Left cardiac atrium (tissue), 4 donors: ENCODE measurements at regions not wholly inside any gene's neighbourhood (a gene's known extent, or its start where the extent isn't known, plus 50 kb on each side); places are given as distances from the start of the nearest gene placed in this dataset.
A peak's percentile ranks its signal among the peaks of the same experiment; 100 is the strongest.

ENCODE experiments used
- ATAC-seq, 2 donors: fragments of 200-7000 bp; cut with Tn5 transposase; one replicate each; pipeline ENCODE4 v1.9.1; 2020; ENCODE audit warnings: mild to moderate bottlenecking in 2 of 2, moderate library complexity in 2 of 2
- DNase-seq: peaks from one replicate; pipeline ENCODE4 v3.0.0-alpha.2; 2020
- intact Hi-C, 2 donors: fragments of 100-400 bp; cut with DNase I; formaldehyde crosslinking; loops; one replicate each; pipeline versions ENCODE4 v1.14.1 to v1.15.1; 2022 to 2023
- donor health status: DM: no; HTN: yes; CAD: no.
- donor health status: DM: no; HTN: yes; CAD: no; lungs with severe emphysema.
- donor health status: DM: yes; HTN: yes; CAD: no.
- donor health status: Dilated cardiomyopathy.

DNA sequence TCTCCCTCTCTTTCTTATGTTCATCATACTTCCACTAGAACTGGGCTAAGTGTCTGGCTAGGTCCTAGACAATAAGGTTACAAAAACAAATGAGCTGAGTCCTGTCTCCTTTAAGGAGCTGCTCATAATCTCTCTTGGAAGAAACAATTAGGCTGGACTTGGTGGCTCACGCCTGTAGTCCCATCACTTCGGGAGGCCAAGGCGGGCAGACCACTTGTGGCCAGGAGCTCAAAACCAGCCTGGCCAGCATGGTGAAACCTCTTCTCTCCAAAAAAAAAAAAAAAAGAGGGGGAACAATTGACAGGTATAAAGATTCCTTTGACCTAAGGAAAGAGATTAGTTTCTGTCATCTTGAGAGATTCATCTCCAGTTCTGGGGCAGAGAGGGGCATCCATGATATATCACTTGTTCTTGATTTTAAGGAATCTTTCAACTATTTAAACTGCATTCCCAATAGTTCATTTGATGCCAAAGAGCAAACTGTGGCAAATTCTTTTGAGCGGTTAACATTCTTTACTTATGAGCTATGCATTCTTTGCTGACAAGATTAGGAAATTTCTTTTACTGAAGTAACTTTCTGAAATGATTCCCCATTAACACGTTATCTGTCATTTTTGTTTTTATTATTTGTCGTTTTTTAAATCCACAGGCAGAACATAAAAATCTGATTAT is 125.5 kb downstream of the C11orf87 start:
- ATAC-seq (no peak), DNase-seq (no peak)
- intact Hi-C loops = no loop called here

DNA sequence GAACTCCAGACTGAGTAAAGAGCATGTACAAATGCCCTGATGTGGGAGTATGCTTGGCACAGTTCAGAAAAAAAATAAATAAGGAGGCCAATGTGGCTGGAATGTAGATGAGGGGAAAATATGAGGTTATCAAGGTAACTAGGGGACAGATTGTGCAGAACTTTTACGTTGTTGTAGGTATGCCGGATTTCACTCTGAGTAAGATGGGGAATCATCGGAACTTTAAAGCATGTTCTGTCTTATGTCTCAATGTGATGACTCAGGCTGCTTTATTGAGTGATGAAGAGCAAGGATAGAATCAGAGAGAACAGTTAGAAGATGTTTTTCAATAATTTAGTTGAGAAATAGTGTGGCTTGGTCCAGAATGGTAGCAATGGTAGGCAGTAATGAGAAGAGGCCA is 130.4 kb downstream of the C11orf87 start:
- intact Hi-C loops = no loop called here
- DNase-seq = no peak
- peak in 1 of 2 donors; percentile 86 for ATAC-seq

DNA sequence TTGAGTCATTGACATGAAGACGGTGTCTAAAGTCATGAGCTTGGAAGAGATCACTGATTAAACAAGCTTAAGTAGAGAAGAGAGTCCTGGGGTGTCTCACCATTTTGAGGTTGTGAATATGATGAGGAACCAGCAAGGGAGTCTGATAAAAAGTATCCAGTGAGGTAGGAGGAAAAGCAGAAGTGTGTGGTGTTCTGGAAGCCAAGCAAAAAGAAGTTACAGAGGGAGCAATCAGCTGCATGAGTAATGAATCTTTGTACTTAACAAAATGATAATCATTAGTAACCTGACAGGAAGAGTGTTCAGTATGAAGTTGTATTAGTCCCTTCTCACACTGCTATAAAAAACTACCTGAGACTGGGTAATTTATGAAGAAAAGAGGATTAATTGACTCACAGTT is 131.3 kb downstream of the C11orf87 start:
- intact Hi-C loops = no loop called here
- no peak for DNase-seq

DNA sequence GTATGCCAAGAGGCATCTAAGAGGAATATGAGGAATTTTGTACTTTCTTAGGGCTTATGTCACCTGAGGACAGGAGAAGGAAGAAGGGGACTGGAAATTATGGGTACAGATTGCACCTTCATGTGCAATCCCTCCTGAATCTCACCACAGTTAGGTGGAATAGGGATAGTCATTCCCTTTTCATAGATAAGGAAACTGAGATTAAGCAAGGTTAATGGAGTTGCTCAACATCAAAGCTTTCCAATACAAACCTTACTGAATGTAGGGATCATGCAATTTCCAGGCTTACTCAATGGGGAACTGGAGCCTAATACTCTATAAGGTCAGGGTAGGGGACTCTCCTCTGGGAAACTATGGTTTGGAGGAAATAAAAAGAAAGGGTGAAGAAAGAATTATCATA is 133.0 kb downstream of the C11orf87 start:
- intact Hi-C loops = no loop called here
- ATAC-seq = no peak
- DNase-seq = no peak

More for the DNA sequence above, 131.3 kb downstream of the C11orf87 start:
- peak in 1 of 2 donors; percentile 54 for ATAC-seq

DNA sequence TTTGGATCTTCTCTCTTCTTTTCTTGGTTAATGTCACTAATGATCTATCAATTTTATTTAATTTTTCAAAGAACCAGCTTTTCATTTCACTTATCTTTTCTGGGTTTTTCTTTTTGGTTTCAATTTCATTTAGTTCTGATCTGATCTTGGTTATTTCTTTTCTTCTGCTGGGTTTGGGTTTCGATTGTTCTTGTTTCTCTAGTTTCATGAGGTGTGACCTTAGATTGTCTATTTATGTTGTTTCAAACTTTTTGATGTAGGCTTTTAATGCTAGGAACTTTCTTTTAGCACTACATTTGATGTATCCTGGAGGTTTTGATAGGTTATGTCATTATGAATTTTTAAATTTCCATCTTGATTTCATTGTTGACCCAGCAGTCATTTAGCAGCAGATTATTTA is 142.3 kb downstream of the C11orf87 start:
- ATAC-seq = no peak
- intact Hi-C loops = no loop called here
- DNase-seq = no peak

DNA sequence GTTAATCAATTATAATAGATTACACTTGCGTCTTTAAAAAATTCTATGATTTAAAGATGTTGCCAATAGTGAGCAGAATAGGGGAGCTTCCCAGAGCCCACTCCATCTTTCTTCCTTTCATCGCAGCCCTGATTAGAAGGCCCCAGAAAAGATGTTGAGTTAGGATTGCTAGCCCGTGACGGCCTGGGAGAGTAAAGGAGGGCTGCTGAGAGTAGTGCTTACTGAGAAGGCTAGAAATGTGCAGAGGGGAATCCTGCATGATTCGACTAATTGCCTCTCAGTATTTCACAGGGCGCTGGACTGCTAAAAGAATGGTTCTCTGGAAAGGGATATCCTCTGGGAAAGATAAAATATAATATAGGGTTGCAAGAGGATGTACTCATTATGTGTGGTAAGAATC is 160.5 kb downstream of the C11orf87 start:
- ATAC-seq = no peak
- intact Hi-C loops = no loop called here
- DNase-seq = no peak

DNA sequence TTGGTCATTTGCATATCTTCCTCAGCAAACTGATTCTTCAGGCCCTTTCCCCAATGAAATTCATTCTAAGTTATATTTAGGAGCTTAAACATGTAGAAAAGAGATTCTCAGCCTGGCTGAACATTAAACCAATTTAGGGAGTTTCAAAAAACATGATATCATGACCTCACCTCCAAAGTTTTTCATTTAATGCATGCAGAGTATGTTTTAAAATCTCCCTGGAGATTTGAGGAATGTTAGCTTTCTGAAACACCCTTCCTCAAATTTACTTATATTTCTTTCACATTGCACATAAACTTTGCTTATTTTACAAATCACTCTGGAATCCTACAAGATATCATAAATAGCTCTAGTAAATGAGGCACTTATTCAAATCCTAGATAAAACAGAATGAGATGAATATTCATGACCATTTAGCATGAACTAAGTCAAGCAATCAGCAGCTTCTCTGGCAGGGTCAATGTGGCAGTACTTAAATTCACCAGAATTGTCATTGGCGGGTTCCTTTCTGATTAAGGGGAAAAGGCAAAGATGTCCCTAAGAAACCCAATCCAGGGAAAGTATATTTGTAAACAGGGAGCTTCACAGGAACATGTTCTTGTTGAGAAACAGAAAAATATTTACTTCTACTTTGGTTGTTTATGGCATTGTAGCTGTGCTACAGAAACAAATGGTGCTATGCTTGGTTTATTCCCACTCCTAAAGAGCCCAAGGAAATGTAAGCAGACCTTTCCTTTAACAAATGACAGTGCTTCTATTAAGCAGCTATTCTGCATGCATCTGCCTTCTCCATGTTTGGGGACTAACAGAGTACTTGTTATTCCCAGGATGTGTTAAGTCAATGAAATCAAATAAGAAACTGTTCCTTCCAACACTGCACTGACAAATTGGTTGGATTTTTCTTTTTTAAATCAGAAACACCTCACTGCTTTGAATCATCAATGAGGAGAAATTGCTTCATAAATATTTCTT is 162.3 kb downstream of the C11orf87 start:
- intact Hi-C loops = no loop called here
- DNase-seq = no peak
- no peak for ATAC-seq

DNA sequence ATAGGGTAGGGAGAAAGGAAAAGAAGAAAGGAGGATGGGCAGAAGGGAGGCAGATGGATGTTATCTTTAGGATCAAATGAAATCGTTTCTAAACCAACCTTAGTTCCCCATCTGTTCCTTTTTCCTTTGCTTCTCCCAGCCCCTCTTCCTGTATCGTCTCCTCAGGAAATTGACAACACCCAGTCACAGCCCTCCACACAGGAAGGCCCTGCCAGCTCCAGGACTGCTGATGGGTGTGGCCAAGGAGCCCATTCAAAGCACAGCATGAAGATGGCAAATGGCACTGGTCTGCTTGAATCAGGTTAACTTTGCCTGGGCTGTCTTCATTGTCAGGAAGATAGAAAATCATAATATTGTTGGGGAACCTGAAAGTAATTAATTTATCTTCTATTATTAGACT is 164.8 kb downstream of the C11orf87 start:
- DNase-seq (no peak), ATAC-seq (no peak)
- intact Hi-C loops = no loop called here

DNA sequence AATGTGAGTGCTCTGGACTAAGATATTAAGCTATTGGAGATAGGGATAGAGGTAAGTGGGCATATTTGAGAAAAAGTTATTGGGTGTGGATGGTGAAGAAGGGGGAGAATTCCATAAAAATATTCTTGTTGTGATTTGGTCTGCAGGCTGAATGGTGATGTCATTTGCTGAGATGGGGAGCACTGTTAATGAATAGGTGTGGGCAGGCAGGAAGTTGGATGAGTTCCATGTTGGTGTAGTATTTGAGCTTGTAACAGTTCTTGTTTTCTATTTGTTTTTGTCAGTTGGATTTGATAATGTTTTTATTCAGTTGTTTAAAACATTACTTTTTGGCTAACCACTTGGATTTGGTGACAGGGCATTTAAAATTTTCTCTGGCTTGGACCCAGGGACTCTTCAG is 168.8 kb downstream of the C11orf87 start:
- intact Hi-C loops = no loop called here
- no peak for DNase-seq
- ATAC-seq = no peak

DNA sequence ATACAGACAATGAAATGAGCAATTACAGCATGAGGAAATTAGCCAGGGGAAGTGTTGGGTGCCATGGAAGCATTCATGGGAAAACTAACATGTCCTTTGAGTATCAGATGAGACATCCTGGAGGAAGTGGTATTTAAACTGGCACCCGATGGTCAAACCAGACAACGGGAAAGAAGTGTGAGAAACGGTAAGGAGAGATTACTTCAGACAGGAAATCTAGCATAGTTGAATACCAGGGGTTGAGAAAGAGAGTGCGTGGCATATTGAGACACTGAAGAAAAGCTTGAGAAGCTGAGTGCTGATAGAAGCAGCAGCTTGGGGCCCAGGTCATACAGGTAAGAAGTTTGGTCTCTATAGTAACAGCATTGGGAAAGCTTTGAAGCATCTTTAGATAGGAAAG is 175.3 kb downstream of the C11orf87 start:
- ATAC-seq = no peak
- no peak for DNase-seq
- intact Hi-C loops = no loop called here

DNA sequence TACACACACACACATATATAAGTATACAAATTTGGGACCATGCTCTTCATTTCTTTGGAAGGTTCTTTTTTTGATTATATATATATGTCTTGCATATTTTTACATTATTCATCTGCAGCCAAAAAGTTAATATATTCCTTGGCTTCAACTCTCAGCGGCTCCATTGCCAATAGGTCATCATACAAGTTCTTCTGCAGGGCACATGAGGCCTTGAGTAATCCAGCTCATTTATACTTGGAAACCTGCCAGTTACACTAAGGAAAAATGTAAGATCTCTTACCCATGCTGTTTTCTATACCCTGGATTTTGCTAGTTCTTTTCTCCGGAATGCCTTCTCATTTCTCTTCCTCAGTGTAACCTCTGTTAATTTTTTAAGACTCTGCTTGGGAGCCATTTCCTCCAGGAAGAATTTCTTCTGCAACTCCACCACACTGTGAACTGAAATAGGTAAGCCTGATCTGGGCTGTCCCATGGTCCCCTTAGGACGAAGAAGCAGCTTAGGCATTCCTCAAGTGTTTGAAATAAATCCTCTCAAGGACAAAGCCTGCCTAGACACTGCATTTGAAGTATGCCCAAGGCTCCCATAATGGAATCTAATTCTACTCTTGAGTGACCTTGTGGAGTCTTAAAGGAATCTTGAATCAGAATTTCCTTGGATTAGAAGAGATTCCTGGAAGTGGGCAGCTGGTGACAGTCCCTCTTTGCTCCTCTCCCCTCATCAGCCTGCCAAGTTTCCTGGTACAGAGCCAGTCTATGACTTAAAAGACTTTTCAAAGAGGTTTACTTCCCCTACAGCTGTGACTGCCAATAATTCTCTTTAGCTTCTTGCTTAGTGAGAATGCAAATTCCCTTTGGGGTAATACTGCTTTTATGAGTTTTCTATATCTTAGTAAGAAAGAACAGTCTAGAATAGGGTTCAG is 182.8 kb downstream of the C11orf87 start:
- intact Hi-C loops = no loop called here
- DNase-seq (no peak), ATAC-seq (peak in 1 of 2 donors; percentile 32)

DNA sequence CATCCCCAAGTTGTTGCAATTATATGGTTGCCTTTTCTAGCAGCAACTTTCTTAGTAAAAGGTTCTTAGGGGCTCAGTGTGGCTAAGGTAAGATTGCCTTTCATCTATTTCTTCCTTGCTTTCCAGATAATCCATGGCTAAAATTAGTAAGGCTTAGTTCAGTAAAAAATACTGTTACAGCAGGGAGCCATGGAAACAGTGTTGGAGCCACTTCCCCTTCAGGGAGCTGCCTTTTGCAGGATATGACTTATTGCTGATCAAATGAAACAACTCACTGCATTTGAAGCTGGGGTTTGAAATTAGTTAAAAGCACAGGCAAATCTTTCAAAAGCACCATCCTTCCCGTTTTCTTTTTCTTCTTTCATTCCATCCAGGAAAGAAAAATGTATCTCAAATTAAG is 184.3 kb downstream of the C11orf87 start:
- DNase-seq = no peak
- no peak for ATAC-seq
- intact Hi-C loops = no loop called here

DNA sequence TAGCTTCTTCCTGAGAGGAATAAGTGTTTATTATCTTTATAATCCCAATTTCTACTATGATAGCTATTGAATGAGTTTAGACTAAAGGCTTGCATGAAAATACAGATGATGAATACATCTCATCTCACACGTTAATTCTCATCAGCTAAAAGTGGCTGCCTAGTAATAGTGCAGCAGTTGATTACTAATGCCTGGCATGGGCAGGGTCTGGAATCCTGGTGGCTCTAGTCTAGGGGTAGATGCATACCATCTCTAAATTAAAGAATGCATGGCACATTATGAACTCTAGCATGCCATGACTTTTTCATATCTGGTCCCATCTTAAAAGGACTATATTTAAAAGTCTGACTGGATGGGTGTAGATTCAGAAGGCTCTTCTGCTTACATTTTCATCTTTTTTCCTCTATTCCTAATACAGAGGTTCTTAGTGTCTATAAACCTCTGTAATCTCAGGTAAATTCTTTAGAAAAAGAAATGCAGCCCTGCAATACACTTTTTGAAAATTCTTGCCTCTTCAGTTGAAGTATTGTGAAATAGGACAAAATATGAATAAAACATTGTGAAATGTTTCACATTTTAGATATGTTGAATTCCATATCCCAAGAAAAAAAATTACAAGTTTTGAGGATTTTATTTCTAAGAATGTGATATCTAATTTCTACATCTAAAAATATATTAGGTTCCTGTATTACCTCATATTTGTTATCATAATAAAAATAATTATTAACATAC is 187.6 kb downstream of the C11orf87 start:
- ATAC-seq (no peak), DNase-seq (no peak)
- intact Hi-C loops = no loop called here

DNA sequence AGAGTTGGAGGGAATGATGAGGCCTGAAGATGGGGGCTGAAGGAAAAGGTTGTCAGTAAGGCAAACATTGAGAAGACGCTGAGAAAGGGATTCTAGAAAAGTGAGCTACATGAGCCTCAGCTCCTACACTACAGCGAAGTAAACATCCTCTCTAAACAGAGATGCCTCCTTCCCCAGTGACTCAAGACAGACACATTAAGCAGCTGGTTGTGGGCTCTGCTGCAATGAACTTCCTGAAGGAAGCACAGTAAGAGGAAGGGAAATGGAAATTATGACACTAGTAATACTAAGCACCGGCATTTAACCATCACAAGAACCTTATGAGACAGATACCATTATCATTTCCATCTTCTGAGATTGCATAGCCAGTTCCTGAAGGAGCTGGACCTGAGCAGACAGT is 190.5 kb downstream of the C11orf87 start:
- DNase-seq (no peak), ATAC-seq (peak in 1 of 2 donors; percentile 63)
- intact Hi-C loops = no loop called here

DNA sequence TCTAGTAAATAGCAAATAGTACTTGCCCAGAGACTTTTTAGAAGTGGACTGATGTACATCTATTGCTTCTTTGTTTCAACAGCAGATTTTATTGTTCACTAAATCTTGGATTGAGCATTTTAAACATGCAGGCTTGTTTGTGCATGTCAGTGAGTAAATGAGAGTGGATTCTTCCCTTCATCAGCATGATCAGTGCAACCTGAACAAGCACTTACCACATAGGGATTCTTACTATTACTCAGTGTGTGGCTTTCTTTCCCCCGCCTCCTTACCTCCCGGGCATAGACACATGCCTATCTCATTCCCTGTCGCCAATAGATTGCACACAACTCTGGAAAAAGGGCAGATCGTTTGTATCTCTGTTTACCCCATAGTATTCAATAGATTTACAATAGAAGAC is 197.5 kb downstream of the C11orf87 start:
- DNase-seq (no peak), ATAC-seq (no peak)
- intact Hi-C loops = no loop called here

DNA sequence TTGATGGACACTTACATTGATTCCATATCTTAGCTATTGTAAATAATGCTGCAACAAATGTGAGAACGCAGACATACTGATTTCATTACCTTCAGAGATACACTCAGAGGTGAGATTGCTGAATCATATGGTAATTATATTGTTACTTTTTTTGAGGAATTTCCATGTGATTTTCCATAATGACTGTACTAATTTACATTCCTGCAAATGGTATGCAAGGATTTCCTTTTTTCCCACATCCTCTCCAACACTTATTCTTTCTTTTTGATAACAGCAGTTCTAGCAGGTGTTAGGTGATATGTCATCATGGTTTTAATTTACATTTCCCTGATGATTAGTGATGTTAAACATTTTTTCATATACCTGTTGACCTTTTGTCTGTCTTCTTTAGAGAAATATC is 207.7 kb downstream of the C11orf87 start:
- intact Hi-C loops = no loop called here
- DNase-seq = no peak
- ATAC-seq = no peak

DNA sequence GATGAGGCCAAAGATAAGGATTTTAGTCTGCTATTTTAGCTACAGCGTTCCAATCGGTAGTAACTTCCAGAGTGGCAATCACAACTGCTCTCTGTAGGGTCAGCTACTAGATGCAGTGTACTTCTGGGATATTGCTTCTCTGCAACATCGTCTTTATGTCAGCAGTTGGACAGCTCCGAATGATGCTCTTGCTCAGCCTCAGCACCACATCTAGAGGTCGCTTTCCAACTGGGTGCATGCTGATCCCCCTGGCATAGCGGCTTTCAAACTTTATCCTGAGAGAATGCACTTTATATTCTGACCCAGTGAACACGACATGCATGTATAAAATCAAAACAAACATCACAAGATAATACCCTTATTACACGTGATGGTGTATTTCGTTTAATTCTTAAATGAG is 219.6 kb downstream of the C11orf87 start:
- DNase-seq = no peak
- intact Hi-C loops = no loop called here
- ATAC-seq = peak in 1 of 2 donors; percentile 38

DNA sequence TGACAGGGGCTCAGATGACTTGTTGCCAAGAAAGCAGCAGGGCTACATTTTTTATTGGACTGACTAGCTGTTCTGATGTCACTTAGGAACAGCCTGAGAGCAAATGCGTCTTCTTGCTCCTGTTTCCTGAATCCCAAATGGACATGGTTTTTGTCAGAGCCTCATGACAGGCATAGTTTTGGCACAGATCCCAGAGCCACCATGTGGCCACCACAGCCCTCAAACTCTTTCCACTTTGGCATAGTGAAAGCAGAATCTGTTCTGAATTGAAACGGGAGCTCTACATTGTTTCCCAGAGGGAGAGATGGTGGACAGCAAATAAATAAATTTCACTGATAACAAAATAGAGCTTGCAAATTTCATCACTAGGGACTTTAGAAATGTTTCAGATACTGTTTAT is 222.2 kb downstream of the C11orf87 start:
- DNase-seq (peak; percentile 29), ATAC-seq (peak; percentile 58 to 84)
- intact Hi-C loops = no loop called here

DNA sequence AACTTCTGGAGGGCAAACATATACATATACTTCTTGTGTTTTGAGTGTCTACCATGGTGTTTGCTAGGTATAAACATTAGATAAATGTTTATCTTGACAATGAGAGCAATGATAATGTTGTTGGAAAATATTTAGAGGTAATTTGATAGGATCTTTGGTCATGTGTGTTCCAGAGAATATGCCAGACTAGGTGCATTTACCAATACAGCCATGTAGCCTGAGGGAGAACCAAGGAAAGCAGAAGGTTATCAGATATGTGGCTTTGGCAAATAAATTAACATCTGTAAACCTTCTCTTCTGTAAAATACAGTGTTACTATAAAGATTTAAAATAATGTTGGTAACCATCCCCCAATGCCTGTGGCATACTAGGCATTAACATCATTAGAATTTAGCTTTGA is 226.8 kb downstream of the C11orf87 start:
- ATAC-seq (no peak), DNase-seq (no peak)
- intact Hi-C loops = no loop called here
